Left ventricle myocardium inferior (tissue), 1 donor: ENCODE measurements at regions not wholly inside any gene's neighbourhood (a gene's known extent, or its start where the extent isn't known, plus 50 kb on each side); places are given as distances from the start of the nearest gene placed in this dataset.
A peak's percentile ranks its signal among the peaks of the same experiment; 100 is the strongest.

Experiments used
- DNase-seq: peaks from one replicate; pipeline ENCODE4 v3.0.0-alpha.2; 2020
- H3K27ac ChIP-seq: fragments of 200-600 bp; replicated peaks from 2 replicates; pipeline ENCODE4 v1.8.0; 2021
- H3K27me3 ChIP-seq: fragments of 200-600 bp; 2 replicates; pipeline ENCODE4 v1.8.0; 2021; ENCODE audit warnings: low read depth
- H3K36me3 ChIP-seq: fragments of 200-600 bp; 2 replicates; pipeline ENCODE4 v1.8.0; 2021
- H3K4me1 ChIP-seq: fragments of 200-600 bp; 2 replicates; pipeline ENCODE4 v1.8.0; 2021
- H3K4me3 ChIP-seq: fragments of 200-600 bp; 2 replicates; pipeline ENCODE4 v1.8.0; 2021; ENCODE audit warnings: mild to moderate bottlenecking, moderate library complexity
- H3K9me3 ChIP-seq: fragments of 200-600 bp; replicated peaks from 2 replicates; pipeline ENCODE4 v1.8.0; 2021
- CTCF ChIP-seq: fragments of 200-600 bp; IDR thresholded peaks from 2 replicates; pipeline ENCODE4 v1.8.0; 2021; ENCODE audit warnings: antibody characterized with exemption, mild to moderate bottlenecking, borderline replicate concordance
- intact Hi-C: fragments of 100-400 bp; cut with micrococcal nuclease; formaldehyde crosslinking; loops from one replicate; pipeline ENCODE4 v1.11.0; 2022
- donor health status: DM: no; HTN: yes; CAD: no; lungs with severe emphysema.

GRCh38 chr3:124617177-124617576 is 113.1 kb upstream of the UMPS start:
- no peaks in the 10 kb centered on the region for H3K9me3 ChIP-seq
- no peak for TF ChIP-seq CTCF
- peak overlapping the region; percentile 85 for H3K27ac ChIP-seq
- H3K27me3 ChIP-seq = no peaks in the 10 kb centered on the region
- DNase-seq = no peak
- no peak overlapping the region for H3K4me3 ChIP-seq
- no peaks in the 10 kb centered on the region for H3K36me3 ChIP-seq
- intact Hi-C loops = no loop called here
- peaks cover 77% of the 10 kb centered on the region for H3K4me1 ChIP-seq

GRCh38 chr3:124619887-124620599 is 110.2 kb upstream of the UMPS start:
- H3K4me3 ChIP-seq = peak overlapping the region; percentile 10
- no peaks in the 10 kb centered on the region for H3K36me3 ChIP-seq
- TF ChIP-seq CTCF = no peak
- H3K27ac ChIP-seq = peak overlapping the region; percentile 68
- H3K27me3 ChIP-seq = no peaks in the 10 kb centered on the region
- intact Hi-C loops = no loop called here
- peaks cover 59% of the 10 kb centered on the region for H3K4me1 ChIP-seq
- no peak for DNase-seq
- H3K9me3 ChIP-seq = no peaks in the 10 kb centered on the region

- DNase-seq = no peak
- H3K4me3 ChIP-seq = peak overlapping the region; percentile 10
Observed at GRCh38 chr3:124620600-124621063, 109.6 kb upstream of the UMPS start.

GRCh38 chr3:124621498-124621897 is 108.8 kb upstream of the UMPS start:
- Histone ChIP-seq H3K27ac (no peak overlapping the region), H3K9me3 (no peaks in the 10 kb centered on the region), H3K36me3 (no peaks in the 10 kb centered on the region), H3K27me3 (no peaks in the 10 kb centered on the region), H3K4me1 (peaks cover 45% of the 10 kb centered on the region), H3K4me3 (no peak overlapping the region)
- TF ChIP-seq CTCF = no peak
- no peak for DNase-seq
- intact Hi-C loops = no loop called here

More at GRCh38 chr3:124620600-124621063, 109.6 kb upstream of the UMPS start:
- peaks cover 53% of the 10 kb centered on the region for H3K4me1 ChIP-seq
- intact Hi-C loops = no loop called here
- H3K27ac ChIP-seq = peak overlapping the region; percentile 68
- H3K9me3 ChIP-seq = no peaks in the 10 kb centered on the region
- no peaks in the 10 kb centered on the region for H3K36me3 ChIP-seq
- TF ChIP-seq CTCF = no peak
- no peaks in the 10 kb centered on the region for H3K27me3 ChIP-seq

- intact Hi-C loops = no loop called here
- no peak overlapping the region for H3K27ac ChIP-seq
- TF ChIP-seq CTCF = no peak
- no peaks in the 10 kb centered on the region for H3K27me3 ChIP-seq
- no peaks in the 10 kb centered on the region for H3K36me3 ChIP-seq
- no peak for DNase-seq
- peaks cover 37% of the 10 kb centered on the region for H3K4me1 ChIP-seq
- no peak overlapping the region for H3K4me3 ChIP-seq
- H3K9me3 ChIP-seq = no peaks in the 10 kb centered on the region
Observed at GRCh38 chr3:124625074-124625473, 105.2 kb upstream of the UMPS start.
